Nephron progenitor cell (in vitro differentiated cells): ENCODE measurements at regions not wholly inside any gene's neighbourhood (a gene's known extent, or its start where the extent isn't known, plus 50 kb on each side); places are given as distances from the start of the nearest gene placed in this dataset.

Source experiments
- DNase-seq: peaks from one replicate; pipeline ENCODE4 v3.0.0; 2021
- H3K27ac Mint-ChIP-seq: 2 replicates; pipeline ENCODE4 v1.8.0; 2021; ENCODE audit warnings: mild to moderate bottlenecking, moderate library complexity, mixed read lengths
- H3K27me3 Mint-ChIP-seq: 2 replicates; pipeline ENCODE4 v1.8.0; 2021; ENCODE audit warnings: mild to moderate bottlenecking, low read depth, mixed read lengths; ENCODE audit not compliant: poor library complexity
- H3K36me3 Mint-ChIP-seq: 2 replicates; pipeline ENCODE4 v1.8.0; 2021; ENCODE audit warnings: low read depth, mixed read lengths
- H3K4me1 Mint-ChIP-seq: 2 replicates; pipeline ENCODE4 v1.8.0; 2021; ENCODE audit warnings: mixed read lengths
- H3K4me3 Mint-ChIP-seq: 2 replicates; pipeline ENCODE4 v1.8.0; 2021; ENCODE audit warnings: mild to moderate bottlenecking, moderate library complexity, mixed read lengths
- H3K9me3 Mint-ChIP-seq: 2 replicates; pipeline ENCODE4 v1.8.0; 2021; ENCODE audit warnings: mild to moderate bottlenecking, moderate library complexity, mixed read lengths
- TF ChIP-seq, protein P1 (sequence below): fragments of 200-600 bp; sonication (generic); IDR thresholded peaks from 2 replicates; pipeline ENCODE4 v1.5.0; 2021; ENCODE audit warnings: antibody characterized with exemption

GRCh38 chr11:69997352-69997751, 80.8 kb upstream of the ANO1 start:
- DNase-seq, result no peak
- peaks cover 58% of the 10 kb centered on the region for H3K27me3 Mint-ChIP-seq
- H3K36me3 Mint-ChIP-seq, result no peaks in the 10 kb centered on the region
- TF ChIP-seq, protein P1, sequence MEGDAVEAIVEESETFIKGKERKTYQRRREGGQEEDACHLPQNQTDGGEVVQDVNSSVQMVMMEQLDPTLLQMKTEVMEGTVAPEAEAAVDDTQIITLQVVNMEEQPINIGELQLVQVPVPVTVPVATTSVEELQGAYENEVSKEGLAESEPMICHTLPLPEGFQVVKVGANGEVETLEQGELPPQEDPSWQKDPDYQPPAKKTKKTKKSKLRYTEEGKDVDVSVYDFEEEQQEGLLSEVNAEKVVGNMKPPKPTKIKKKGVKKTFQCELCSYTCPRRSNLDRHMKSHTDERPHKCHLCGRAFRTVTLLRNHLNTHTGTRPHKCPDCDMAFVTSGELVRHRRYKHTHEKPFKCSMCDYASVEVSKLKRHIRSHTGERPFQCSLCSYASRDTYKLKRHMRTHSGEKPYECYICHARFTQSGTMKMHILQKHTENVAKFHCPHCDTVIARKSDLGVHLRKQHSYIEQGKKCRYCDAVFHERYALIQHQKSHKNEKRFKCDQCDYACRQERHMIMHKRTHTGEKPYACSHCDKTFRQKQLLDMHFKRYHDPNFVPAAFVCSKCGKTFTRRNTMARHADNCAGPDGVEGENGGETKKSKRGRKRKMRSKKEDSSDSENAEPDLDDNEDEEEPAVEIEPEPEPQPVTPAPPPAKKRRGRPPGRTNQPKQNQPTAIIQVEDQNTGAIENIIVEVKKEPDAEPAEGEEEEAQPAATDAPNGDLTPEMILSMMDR, result no peak
- peaks cover 28% of the 10 kb centered on the region for H3K9me3 Mint-ChIP-seq
- peaks cover 5% of the 10 kb centered on the region for H3K4me1 Mint-ChIP-seq
- no peak overlapping the region for H3K4me3 Mint-ChIP-seq
- no peak overlapping the region for H3K27ac Mint-ChIP-seq

- peaks cover 5% of the 10 kb centered on the region for H3K4me1 Mint-ChIP-seq
- H3K36me3 Mint-ChIP-seq, result no peaks in the 10 kb centered on the region
- TF ChIP-seq, protein P1, result no peak
- H3K27ac Mint-ChIP-seq, result no peak overlapping the region
- peaks cover 57% of the 10 kb centered on the region for H3K27me3 Mint-ChIP-seq
- H3K4me3 Mint-ChIP-seq, result no peak overlapping the region
- H3K9me3 Mint-ChIP-seq, result peaks cover 15% of the 10 kb centered on the region
- DNase-seq, result no peak
These were observed 78.4 kb upstream of the ANO1 start for GRCh38 chr11:69999721-70000120.

DNA sequence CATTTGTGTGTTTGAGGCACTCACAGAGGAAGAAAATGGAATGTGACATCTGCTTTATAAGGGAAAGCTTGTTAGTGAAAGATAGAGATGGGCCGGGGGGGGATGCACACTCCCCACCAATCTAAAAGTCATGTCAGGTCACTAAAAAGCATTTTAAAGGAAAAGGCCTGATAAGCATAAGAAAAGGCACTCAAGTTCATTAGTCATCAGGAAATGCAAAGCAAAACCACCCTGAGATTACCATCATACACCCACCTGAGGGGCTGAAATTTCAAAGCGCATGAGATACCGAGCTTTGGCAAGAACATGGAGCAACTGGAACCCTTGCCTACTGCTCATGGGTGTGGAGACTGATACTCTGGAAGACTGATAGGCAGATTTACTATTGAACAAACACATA, 77.9 kb upstream of the ANO1 start:
- DNase-seq, result no peak
- Mint-ChIP-seq H3K4me1 (peaks cover 5% of the 10 kb centered on the region), H3K36me3 (no peaks in the 10 kb centered on the region), H3K27me3 (peaks cover 51% of the 10 kb centered on the region), H3K27ac (no peak overlapping the region), H3K9me3 (peaks cover 10% of the 10 kb centered on the region), H3K4me3 (no peak overlapping the region)
- TF ChIP-seq, protein P1, result no peak

- Mint-ChIP-seq H3K36me3 (no peaks in the 10 kb centered on the region), H3K27ac (no peak overlapping the region), H3K4me3 (no peak overlapping the region), H3K4me1 (peaks cover 5% of the 10 kb centered on the region), H3K9me3 (peaks cover 6% of the 10 kb centered on the region), H3K27me3 (peaks cover 59% of the 10 kb centered on the region)
- TF ChIP-seq, protein P1, result no peak
- DNase-seq, result no peak
These were observed 76.9 kb upstream of the ANO1 start for GRCh38 chr11:70001246-70001645.

- no peaks in the 10 kb centered on the region for H3K36me3 Mint-ChIP-seq
- H3K27ac Mint-ChIP-seq, result no peak overlapping the region
- no peak overlapping the region for H3K4me3 Mint-ChIP-seq
- TF ChIP-seq, protein P1, result no peak
- H3K4me1 Mint-ChIP-seq, result peaks cover 5% of the 10 kb centered on the region
- peaks cover 60% of the 10 kb centered on the region for H3K27me3 Mint-ChIP-seq
- peaks cover 6% of the 10 kb centered on the region for H3K9me3 Mint-ChIP-seq
- no peak for DNase-seq
These were observed 75.7 kb upstream of the ANO1 start for GRCh38 chr11:70002433-70002832.

DNA sequence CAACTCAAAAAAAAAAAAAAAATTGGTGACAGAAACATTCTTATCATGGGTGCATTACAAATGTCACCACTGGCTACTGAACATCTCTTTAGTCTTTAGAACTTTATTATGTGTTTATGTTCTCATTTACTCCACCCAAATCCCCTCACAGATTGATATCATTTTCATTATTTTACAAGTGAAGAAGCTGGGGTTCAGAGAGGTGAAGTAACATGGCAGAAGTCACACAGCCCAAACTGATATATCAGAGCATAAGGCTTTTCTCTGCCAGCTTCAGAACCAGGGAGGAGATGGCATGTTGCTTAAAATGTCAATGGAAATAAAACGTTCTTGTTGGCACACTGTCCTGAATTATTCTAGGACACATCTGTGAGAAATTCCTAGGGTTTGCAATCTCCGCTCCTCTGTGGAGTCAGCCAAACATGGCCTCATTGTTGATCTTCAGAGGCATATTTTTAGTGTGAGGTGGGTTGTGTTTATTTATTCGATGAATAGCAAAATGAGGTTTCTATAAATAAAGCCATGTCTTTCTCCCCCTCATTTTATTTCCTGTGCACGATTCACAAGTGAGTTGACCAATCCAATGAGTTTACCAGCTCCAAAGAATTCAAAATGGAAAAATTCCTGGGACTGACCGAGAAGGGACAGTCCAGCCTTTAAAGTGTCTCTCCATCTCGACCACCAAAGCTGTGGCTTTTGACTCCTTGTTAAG, 72.9 kb upstream of the ANO1 start:
- no peak overlapping the region for H3K4me3 Mint-ChIP-seq
- no peaks in the 10 kb centered on the region for H3K9me3 Mint-ChIP-seq
- TF ChIP-seq, protein P1, result no peak
- peaks cover 50% of the 10 kb centered on the region for H3K27me3 Mint-ChIP-seq
- H3K4me1 Mint-ChIP-seq, result no peaks in the 10 kb centered on the region
- no peak for DNase-seq
- no peak overlapping the region for H3K27ac Mint-ChIP-seq
- H3K36me3 Mint-ChIP-seq, result no peaks in the 10 kb centered on the region
